ENCODE measurements at regions not wholly inside any gene's neighbourhood (a gene's known extent, or its start where the extent isn't known, plus 50 kb on each side); places are given as distances from the start of the nearest gene placed in this dataset.
"Not testable (repeated sequence)": the region's sequence is repeated elsewhere in the genome, so short reads cannot be mapped to it uniquely, and the experiment has no call there.

- no peak for DNase-seq
Observed at GRCh38 chr3:87564438-87564837, 288.1 kb upstream of the POU1F1 start.

DNA sequence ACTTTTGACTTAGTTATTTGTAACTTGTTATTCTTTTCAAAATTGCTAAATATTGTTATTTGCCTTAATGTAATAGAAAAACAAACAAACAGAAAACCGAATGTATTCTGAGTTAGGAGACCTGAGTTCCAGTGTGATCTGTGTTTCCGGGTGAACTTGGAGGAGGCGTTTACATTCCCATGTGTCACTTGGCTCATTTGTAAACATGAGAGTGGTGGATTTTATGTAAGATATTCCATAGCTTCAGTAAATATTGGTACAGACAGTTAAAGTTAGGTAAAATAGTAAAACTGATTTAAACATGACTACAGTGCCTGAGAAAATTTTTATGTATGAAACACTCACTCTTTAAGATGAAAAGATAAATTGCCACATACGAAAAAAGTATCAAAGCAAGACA is 287.3 kb upstream of the POU1F1 start:
- no peak for DNase-seq

DNA sequence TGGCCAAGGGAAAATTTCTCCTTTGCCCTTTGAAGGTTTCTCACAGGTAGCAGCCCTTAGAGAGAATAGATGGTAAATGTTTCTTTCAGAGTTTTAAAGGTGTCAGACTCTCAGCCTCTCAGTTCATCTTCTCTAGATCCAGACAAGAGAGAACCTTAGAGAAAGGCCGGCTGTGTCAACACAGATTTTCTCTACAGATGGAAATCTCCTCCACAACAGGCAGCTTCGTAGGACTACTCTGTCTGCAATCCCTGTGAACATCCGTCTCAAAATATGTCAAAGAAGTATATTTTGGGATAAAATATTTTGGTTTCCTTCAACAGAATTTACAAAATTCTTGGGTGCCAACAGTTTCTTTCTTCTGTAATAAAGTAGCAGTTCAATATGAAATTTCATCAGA is 282.1 kb upstream of the POU1F1 start:
- no peak for DNase-seq

DNA sequence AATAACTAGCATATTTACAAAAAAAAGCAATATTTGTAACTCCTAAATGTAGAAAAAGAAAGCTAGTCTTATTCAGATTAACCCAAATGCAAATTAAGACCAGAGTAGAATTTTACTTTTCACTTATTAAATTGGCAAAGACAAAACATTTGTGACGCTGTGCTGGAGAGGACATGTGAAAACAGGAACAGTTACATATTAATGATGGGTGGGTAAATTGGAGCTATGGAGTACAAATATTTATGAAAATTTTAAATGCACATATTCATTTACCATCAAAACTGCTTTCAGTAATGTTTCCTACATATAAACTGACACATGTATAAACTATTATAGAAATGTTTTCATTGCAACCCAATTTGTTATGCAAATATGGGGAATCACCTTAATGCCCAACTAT is 278.9 kb upstream of the POU1F1 start:
- DNase-seq = no peak

- DNase-seq = no peak
Observed at GRCh38 chr3:87553058-87553457, 276.7 kb upstream of the POU1F1 start.

DNA sequence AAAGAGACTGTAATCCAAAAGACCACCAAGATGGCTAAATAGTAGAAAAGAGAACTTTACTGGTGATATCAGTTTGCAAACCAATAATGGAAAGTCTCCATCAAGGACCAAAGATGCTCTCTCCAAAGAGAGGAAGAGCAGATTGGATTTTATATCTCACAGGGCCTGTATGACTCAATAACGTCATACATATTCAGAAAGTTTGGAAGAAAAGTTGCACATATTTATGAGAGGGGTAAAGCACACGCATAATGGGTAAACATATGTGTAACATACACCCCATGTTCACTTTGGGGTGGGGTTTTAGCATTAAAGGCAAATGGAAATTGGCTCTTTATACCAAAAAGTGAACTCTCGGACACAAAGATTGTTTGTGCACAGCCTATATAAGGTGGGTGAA is 274.5 kb upstream of the POU1F1 start:
- DNase-seq = no peak

DNA sequence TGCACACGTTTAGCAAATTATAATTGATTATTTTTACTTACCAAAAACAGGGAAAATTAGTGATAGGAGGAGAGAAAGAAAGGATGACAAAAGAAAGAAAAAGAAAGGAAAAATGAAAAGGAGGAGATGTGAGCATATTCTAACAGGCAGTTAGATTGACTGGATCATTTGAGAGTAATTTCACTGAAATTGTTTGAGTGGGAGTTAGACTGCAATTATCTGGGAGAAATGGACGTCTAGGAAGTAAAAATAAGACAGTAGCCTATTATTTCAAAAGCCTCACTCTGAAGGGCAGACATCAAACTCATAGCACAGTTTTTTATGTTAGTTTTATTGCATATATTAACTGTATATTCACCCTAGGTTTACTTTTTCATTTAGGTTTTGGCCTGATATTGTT is 272.8 kb upstream of the POU1F1 start:
- DNase-seq = no peak

GRCh38 chr3:87548271-87548670 is 271.9 kb upstream of the POU1F1 start:
- DNase-seq = no peak

GRCh38 chr3:87546216-87546615 is 269.8 kb upstream of the POU1F1 start:
- no peak for DNase-seq

GRCh38 chr3:87543408-87543807 is 267.0 kb upstream of the POU1F1 start:
- DNase-seq = not testable (repeated sequence)

DNA sequence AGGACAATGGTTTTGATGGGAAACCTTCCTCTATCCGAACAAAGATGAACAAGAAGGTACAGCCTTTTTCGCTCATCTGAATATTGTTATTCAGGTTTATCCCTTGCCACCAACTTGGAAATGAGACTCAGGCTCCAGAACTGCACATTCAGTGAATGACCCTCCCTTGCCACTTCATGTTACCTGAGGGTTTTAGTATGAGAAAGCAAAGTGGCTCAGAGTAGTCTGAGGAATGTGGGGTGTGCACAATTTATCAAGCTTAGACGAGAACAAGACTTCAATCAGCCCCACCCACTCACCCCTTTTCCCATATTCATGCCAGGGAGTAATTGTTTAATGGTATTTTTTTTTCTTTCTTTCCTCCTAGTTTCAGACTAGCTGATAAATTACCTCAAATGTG is 265.3 kb upstream of the POU1F1 start:
- DNase-seq = no peak

GRCh38 chr3:87538722-87539121 is 262.3 kb upstream of the POU1F1 start:
- DNase-seq = not testable (repeated sequence)

- no peak for DNase-seq
Observed at GRCh38 chr3:87509401-87509800, 233.0 kb upstream of the POU1F1 start.

- DNase-seq = no peak
Observed at GRCh38 chr3:87508921-87509320, 232.5 kb upstream of the POU1F1 start.

- DNase-seq = no peak
Observed at GRCh38 chr3:87507753-87508152, 231.4 kb upstream of the POU1F1 start.

DNA sequence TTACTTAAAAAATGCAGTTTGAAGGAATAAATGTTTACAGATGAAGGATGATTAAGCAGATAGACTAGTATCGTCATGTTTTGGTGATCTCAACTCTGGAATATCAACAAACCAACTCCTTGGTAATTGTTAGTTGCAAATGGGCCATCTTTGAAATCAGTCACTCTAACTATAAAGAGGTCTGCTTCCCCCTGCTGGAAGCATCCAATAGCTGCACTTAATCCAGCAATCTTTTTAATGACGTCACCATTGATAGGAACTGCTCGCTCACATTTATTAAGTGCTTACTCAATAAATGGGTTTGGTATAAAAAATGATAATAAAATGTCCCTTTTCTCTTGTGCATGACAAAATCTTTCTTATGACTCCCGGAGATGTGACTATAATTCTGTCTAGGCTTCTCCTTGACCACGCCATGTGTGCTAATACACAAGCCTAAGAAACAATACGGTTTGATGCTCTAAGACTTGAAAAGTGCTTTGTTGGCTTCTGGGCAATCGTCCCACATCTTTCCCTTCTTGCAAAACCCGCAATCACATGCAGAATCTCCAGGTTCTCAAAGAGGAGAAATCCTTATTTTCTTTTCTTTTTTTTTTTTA is 227.6 kb upstream of the POU1F1 start:
- no peak for DNase-seq

GRCh38 chr3:87501076-87501475 is 224.7 kb upstream of the POU1F1 start:
- no peak for DNase-seq

GRCh38 chr3:87498358-87499080 is 222.1 kb upstream of the POU1F1 start:
- DNase-seq = no peak

DNA sequence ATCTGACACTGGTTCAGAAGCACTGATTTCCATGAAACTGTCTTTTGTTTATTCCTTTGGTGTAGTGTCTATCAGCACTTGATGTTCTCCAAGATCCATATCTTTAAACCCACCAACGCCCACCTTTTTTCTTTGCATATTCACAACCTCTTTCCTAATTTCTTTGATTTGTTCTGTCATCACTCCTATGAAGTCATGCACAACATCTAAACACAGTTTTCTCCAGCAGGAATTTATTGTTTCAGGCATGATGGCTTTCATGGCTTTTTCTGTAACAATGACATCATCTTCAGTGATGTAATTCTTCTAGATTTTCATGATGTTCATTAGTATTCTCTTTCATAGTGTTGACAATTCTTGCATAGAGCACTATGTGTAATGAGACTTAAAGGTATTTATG is 219.6 kb upstream of the POU1F1 start:
- DNase-seq = no peak

- DNase-seq = no peak
Observed at GRCh38 chr3:87494264-87494663, 217.9 kb upstream of the POU1F1 start.

DNA sequence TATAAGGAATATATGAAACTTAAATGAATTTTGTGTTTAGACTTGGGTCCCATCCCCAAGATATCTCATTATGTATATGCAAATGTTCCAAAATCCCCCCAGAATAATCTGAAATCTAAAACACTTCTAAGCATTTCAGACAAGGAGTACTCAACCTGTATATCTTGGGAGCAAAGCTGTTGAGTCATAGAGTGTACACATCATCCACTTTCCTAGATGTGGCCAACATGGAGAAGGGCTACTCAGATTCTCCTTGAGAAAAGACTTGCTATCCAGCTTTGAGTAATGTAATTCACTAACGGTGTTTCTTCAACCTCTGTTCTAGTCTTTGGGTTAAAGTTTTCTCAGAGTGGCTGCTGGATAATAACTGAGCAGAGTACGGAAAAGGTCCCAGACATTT is 215.5 kb upstream of the POU1F1 start:
- no peak for DNase-seq

GRCh38 chr3:87489892-87490291 is 213.5 kb upstream of the POU1F1 start:
- DNase-seq = no peak

- DNase-seq = no peak
Observed at GRCh38 chr3:87488765-87489164, 212.4 kb upstream of the POU1F1 start.

- not testable (repeated sequence) for DNase-seq
Observed at GRCh38 chr3:87486635-87487034, 210.3 kb upstream of the POU1F1 start.

DNA sequence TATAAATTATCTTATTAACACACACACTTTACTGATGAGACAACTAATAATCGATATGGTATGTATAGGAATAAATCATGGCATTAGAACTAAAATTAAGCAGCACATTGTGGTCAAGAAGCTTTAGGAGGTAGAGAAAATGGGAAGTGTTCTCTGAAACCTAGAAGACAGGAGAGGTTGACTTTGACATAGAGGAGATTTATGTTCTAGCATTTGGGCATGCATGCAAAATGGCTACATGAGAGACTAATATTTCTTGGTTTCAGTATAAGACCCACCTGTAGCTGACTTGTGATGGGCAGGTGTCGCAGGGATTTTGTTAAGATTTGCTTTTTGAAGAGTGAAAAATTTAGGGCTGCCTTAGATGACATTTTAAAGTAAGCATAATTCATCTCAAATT is 209.7 kb upstream of the POU1F1 start:
- DNase-seq = no peak

Data from activated CD4-positive, alpha-beta T cell treated with anti-CD3 and anti-CD28 coated beads, Interleukin-2, amount 50 U/mL, for 4 hours (primary cell).